OCI-LY3 (cell line): ENCODE measurements at regions not wholly inside any gene's neighbourhood (a gene's known extent, or its start where the extent isn't known, plus 50 kb on each side); places are given as distances from the start of the nearest gene placed in this dataset.

Source experiments
- CTCF ChIP-seq: fragments of 200-600, 300-600 bp; sonication (generic); IDR thresholded peaks from 2 replicates; pipeline ENCODE4 v1.5.1; 2014; ENCODE audit warnings: antibody characterized with exemption, low read length, low read depth
- EZH2phosphoT487 ChIP-seq: fragments of 200-600 bp; shearing (Covaris generic); IDR thresholded peaks from 2 replicates; pipeline ENCODE4 v1.6.1; 2018; ENCODE audit warnings: antibody characterized with exemption, mixed run types, low read depth

- TF ChIP-seq CTCF (no peak), EZH2phosphoT487 (no peak)
Observed at GRCh38 chr1:29921741-29922140, 685.4 kb downstream of the PTPRU start.
